B cell (primary cell): ENCODE measurements at regions not wholly inside any gene's neighbourhood (a gene's known extent, or its start where the extent isn't known, plus 50 kb on each side); places are given as distances from the start of the nearest gene placed in this dataset.

Experiments
- CTCF ChIP-seq: fragments of 200-600 bp; IDR thresholded peaks from one replicate; pipeline ENCODE4 v1.8.0; 2022; ENCODE audit warnings: antibody characterized with exemption, mild to moderate bottlenecking
- EZH2 ChIP-seq: IDR thresholded peaks from 2 replicates; pipeline ENCODE4 v1.6.1; 2012; ENCODE audit warnings: borderline replicate concordance, low read depth, mild to moderate bottlenecking, moderate library complexity, low read length; ENCODE audit not compliant: insufficient read depth, poor library complexity, severe bottlenecking

GRCh38 chr4:162560073-162560472, 396.3 kb upstream of the FSTL5 start:
- TF ChIP-seq CTCF, result no peak
- no peak for TF ChIP-seq EZH2
